GM12873 (cell line): ENCODE measurements at regions not wholly inside any gene's neighbourhood (a gene's known extent, or its start where the extent isn't known, plus 50 kb on each side); places are given as distances from the start of the nearest gene placed in this dataset.

ENCODE experiments used
- TF ChIP-seq, protein P1 (sequence below): IDR thresholded peaks from 2 replicates; pipeline ENCODE4 v1.5.1; 2012; ENCODE audit warnings: low read depth, mild to moderate bottlenecking, moderate library complexity, low read length, control low read depth; ENCODE audit not compliant: insufficient read depth; ENCODE audit errors: missing control alignments

DNA sequence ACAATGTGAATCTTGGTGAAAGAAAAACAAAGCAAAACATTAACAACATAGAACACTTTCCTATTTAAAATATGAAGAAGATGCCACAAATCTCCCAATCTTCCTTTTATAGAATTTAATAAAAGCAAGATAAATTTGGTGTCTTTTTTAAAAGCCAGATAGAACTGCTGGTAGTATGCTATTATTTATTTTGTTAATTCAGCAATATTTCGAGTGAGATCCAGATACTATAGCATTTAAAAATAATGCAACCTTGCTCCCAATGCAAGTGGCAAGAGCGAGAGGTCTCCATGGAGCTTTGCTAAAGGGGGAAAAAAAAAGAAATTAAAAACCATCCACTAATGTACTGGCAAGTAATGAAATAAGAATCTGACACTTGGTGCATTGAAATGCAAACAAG lies 121.8 kb downstream of the IL20RB start:
- TF ChIP-seq, protein P1, sequence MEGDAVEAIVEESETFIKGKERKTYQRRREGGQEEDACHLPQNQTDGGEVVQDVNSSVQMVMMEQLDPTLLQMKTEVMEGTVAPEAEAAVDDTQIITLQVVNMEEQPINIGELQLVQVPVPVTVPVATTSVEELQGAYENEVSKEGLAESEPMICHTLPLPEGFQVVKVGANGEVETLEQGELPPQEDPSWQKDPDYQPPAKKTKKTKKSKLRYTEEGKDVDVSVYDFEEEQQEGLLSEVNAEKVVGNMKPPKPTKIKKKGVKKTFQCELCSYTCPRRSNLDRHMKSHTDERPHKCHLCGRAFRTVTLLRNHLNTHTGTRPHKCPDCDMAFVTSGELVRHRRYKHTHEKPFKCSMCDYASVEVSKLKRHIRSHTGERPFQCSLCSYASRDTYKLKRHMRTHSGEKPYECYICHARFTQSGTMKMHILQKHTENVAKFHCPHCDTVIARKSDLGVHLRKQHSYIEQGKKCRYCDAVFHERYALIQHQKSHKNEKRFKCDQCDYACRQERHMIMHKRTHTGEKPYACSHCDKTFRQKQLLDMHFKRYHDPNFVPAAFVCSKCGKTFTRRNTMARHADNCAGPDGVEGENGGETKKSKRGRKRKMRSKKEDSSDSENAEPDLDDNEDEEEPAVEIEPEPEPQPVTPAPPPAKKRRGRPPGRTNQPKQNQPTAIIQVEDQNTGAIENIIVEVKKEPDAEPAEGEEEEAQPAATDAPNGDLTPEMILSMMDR: no peak

DNA sequence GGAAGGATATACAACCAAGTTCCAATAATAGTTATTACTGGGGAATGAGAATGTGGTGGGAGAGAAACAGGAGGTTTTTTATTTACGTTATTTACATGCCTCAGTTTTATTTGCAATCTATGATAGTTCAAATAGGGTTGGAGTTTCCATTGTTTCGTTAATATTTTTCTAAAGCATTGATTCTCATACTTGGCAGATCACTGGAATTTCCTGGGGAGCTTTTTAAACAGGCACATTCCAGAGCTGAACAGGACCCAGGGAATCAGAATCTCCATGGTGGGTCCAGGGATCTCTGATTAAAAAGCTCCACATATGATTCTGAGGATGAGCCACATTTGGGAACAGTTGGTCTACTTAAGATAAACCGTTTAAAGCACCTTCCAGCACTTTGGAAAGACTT lies 123.9 kb downstream of the IL20RB start:
- TF ChIP-seq, protein P1: no peak

DNA sequence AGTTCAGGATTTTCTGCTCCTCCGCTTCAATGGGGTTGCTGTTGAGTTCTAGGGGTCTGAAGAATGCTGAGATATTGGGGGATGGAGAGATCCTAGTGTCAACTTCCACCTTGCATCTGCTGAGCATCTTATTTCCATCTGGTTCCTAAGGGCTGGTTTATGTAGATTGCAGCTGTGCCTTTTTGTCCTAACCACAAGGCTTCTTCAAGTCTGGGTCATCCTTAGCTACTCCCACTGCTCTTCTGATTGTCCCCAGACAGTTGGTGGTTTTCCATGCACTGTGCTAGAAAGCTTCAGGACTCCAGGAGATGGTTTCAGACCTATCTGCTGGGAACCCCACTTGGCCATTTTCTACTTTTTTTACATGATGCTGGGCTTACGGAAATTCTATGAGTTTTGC lies 125.0 kb downstream of the IL20RB start:
- TF ChIP-seq, protein P1: no peak

DNA sequence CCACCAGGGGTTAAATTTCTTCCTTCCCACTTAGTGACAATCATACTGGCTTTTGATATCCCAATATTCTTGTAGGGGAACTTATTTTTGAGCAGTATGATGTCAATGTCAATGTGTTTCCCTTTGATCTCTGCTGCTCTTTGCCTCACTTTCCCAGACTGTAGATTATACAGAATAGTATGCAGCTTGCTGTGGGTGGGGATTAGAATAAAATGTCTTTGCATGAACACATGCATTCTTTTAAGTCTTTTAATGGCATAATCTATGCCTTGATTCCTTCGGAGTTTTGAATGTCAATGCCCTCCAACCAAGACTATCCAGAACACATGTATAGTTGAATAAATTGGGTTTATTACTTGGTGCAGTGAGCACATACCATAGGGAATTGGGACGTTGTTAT lies 125.5 kb downstream of the IL20RB start:
- TF ChIP-seq, protein P1: no peak

DNA sequence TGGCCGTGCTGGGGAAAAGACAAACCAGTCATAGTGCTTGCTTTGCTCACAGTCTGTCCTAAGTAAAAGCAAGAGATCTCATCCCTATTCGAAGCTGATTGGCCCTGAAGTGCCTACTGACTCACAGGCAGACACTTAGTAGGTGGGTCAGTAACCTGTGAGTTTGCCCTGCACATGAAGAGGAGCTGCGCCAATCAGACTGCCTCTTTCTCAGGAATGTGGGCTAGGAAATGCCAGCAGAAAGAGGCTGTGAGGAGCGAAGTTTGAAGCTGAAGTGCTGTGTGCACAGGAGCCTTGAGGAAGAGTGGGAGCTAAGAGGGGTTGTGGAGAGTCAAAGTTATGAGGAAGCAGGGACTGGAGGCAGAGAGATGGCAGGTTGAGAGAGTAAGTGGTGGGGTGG lies 126.8 kb downstream of the IL20RB start:
- TF ChIP-seq, protein P1: no peak

DNA sequence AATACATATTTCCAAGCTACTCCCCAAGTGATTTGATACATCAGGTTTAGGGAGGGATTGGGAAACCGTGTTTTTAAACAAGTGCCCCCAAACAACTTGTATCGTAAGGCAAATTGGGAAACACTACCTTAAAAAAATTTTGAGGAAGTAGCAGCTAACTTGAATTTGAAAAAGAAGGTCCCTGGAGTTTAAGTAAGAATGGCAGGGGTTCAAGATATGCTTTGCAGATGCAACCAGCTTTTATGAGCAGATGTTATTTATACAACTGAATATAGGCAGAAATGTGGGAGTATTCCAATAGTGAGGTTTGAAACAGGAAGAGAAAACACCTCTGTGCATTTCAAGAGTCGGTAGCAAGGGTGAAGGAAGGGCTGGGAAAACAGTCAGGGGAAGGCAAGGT lies 139.6 kb downstream of the IL20RB start:
- TF ChIP-seq, protein P1: no peak

DNA sequence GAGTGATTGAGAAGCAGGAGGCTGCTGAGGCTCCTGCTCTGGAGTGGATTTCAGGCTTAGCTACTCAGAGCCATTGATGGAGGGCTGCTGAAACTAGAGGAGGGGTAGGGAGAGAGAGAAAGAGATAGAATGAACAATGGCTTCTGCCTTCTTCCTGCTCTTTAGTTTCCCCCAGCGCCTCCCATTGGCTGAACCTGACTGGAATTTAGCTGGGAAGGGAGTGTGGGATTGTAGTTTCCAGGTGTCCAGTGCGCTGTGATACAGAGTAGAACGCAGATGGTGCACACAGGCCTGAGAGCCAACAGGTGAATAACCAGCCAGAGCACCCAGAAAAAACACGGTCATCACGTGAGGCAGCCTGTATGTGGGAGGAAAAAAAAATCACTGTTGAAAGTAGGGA lies 140.1 kb downstream of the IL20RB start:
- TF ChIP-seq, protein P1: no peak
